ENCODE measurements at regions not wholly inside any gene's neighbourhood (a gene's known extent, or its start where the extent isn't known, plus 50 kb on each side); places are given as distances from the start of the nearest gene placed in this dataset.

DNA sequence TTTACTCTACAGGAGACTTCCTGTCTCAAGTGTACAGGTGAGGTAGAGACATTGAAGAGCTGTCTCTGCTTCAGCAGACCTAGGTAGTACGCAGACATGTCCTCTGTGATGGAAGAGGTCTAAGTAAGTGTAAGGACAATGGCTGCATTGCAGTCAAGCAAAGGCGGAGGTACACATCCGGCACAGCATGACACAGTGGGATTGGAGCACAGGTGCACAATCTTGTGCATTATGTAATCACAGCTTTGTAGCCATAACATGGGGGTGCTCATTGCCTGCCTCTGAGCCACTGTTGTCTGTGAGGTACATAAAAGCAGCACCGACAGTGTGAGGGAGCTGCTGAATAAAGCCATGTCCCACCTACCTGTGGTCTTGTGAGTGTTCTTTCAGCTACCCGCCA, 66.4 kb upstream of the CCDC190 start:
- DNase-seq (ENCODE audit: low read depth), result no peak
- TF ChIP-seq, protein P1, sequence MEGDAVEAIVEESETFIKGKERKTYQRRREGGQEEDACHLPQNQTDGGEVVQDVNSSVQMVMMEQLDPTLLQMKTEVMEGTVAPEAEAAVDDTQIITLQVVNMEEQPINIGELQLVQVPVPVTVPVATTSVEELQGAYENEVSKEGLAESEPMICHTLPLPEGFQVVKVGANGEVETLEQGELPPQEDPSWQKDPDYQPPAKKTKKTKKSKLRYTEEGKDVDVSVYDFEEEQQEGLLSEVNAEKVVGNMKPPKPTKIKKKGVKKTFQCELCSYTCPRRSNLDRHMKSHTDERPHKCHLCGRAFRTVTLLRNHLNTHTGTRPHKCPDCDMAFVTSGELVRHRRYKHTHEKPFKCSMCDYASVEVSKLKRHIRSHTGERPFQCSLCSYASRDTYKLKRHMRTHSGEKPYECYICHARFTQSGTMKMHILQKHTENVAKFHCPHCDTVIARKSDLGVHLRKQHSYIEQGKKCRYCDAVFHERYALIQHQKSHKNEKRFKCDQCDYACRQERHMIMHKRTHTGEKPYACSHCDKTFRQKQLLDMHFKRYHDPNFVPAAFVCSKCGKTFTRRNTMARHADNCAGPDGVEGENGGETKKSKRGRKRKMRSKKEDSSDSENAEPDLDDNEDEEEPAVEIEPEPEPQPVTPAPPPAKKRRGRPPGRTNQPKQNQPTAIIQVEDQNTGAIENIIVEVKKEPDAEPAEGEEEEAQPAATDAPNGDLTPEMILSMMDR (IDR thresholded peaks at IDR 0.05; ENCODE audit: control insufficient read depth, extremely low read depth, insufficient read depth), result no peak
- H3K4me3 ChIP-seq (ENCODE audit: low read depth, low read length), result no peak overlapping the region

DNA sequence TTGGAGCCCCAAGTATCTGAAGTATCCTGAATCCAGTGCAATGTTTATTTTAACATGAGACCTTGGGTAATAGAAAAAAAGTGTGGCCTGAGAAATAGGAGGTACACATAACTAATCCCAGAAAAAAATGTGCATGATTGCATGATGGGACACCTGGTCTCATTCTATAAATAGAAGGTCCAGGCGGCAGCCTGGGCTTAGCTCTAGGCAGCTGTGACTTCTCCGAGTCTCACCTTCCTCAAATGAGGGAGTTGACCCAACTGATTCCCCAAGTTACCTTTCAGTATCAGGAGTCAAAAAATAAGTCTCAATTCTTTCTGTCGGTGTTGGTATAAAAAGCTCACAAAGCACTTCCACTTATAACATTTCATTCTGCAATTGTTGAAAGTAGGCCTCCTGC, 65.9 kb upstream of the CCDC190 start:
- TF ChIP-seq, protein P1 (IDR thresholded peaks at IDR 0.05; ENCODE audit: control insufficient read depth, extremely low read depth, insufficient read depth), result no peak
- H3K4me3 ChIP-seq (ENCODE audit: low read depth, low read length), result no peak overlapping the region
- DNase-seq (ENCODE audit: low read depth), result no peak

DNA sequence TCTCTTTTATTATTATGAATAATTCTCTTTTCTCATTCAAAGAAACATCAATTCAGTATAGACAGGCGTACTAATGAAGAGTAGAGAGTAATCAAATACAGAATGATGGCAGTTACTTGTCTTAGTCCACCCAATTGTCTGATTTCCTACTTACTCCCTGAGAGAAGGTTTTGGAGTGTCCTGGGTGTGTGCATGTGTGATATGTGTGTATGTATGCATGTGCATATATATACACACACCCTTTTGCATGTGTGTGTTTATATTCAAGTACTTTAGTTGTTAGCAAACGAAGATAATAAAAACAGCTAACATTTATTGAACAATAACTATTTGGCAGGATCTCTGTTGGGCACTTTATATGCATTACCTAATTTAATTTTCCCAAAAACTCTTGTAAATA, 63.2 kb upstream of the CCDC190 start:
- TF ChIP-seq, protein P1 (IDR thresholded peaks at IDR 0.05; ENCODE audit: control insufficient read depth, extremely low read depth, insufficient read depth), result no peak
- no peak overlapping the region for H3K4me3 ChIP-seq (ENCODE audit: low read depth, low read length)
- no peak for DNase-seq (ENCODE audit: low read depth)

DNA sequence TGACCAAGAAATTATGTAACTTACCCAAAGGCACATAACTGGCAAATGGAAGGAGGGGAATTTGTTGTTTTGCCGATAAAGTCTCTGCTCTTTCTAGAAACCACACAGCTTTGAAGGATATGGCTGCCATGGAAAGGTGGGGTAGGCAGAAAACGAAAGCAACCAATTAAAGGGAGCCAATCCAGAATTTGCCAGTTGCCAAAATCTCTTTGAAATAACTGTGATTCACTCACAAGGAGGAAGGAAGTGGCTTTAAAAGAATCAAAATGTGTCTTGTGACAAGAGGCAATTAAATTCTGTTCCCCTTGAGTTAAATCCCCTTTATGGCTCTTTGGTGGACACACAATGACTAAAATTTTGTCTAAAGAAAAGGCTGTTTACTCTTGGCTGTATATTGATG, 61.2 kb upstream of the CCDC190 start:
- TF ChIP-seq, protein P1 (IDR thresholded peaks at IDR 0.05; ENCODE audit: control insufficient read depth, extremely low read depth, insufficient read depth), result no peak
- no peak overlapping the region for H3K4me3 ChIP-seq (ENCODE audit: low read depth, low read length)
- DNase-seq (ENCODE audit: low read depth), result no peak

DNA sequence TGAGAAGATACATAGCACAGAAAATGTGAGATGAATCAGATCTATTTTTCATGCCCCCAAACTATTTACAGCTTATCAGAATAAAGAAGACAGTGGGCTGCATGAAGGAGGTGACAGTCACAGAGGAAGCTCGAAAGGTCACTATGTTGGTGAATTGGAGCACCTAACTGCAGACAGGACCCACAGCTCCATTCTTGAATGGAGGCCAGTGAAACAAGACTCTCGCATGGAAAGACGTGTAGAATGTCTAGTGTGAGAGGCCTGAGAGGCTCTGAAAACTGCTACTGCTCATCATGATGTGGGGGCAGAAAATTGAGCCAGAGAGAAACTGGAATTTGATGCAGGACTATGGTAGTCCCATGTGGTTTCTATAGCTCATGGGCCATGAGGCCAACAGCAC, 60.3 kb upstream of the CCDC190 start:
- no peak overlapping the region for H3K4me3 ChIP-seq (ENCODE audit: low read depth, low read length)
- TF ChIP-seq, protein P1 (IDR thresholded peaks at IDR 0.05; ENCODE audit: control insufficient read depth, extremely low read depth, insufficient read depth), result no peak
- no peak for DNase-seq (ENCODE audit: low read depth)

DNA sequence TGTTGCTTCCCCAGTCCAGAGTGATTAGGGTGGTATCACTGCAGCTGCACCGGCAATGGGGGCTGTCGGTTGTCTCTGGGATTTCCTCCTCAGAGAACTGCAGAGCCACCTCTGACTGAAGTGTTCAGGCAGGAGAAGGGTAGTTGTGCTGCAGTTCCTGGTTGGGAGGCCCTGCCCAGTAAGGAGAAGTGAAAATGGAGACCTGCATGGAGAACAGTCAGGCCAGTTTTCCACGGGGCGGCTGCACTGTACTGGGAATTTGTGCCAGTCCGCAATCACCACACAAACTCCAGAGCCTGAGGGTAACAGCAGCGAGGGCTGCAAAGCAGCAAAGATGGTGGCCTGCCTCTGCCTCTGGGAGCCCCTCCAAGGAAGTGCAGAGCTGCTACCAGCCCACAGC, 58.1 kb upstream of the CCDC190 start:
- TF ChIP-seq, protein P1 (IDR thresholded peaks at IDR 0.05; ENCODE audit: control insufficient read depth, extremely low read depth, insufficient read depth), result no peak
- no peak for DNase-seq (ENCODE audit: low read depth)
- H3K4me3 ChIP-seq (ENCODE audit: low read depth, low read length), result no peak overlapping the region

DNA sequence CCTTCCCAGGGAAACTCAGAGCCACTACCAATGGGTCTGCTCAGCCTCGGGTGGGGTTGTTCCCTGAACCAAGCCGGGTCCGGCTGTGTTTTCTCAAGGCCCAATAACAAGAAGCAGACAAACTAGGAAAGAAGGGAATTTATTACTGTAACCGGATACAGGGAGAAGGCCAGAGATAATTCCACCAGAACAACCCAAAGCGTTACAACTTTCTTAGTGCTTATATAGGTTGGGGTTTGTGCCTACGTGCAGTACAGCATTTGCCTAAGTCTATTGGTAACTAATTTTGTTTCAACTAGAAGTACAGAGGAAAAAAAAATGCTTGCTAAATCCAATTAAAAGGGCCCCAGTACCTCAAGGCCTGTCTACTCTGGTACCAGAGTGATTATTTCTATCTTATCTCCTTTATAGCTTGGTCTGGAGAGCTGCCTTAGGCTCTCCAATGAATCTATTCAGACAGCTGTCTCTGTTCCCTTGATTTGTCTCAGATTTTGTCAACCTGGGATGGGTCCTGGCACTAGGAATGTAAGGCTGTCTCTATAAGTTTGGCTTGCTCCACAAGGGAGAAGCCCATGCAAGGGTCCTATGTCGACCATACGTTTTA, 57.3 kb upstream of the CCDC190 start:
- DNase-seq (ENCODE audit: low read depth), result no peak
- H3K4me3 ChIP-seq (ENCODE audit: low read depth, low read length), result no peak overlapping the region
- TF ChIP-seq, protein P1 (IDR thresholded peaks at IDR 0.05; ENCODE audit: control insufficient read depth, extremely low read depth, insufficient read depth), result no peak

Data from LNCaP clone FGC (cell line).